Mesendoderm (in vitro differentiated cells): ENCODE measurements at regions not wholly inside any gene's neighbourhood (a gene's known extent, or its start where the extent isn't known, plus 50 kb on each side); places are given as distances from the start of the nearest gene placed in this dataset.

Source experiments
- DNase-seq: peaks from one replicate; pipeline ENCODE4 v3.0.0; 2013
- H2AK5ac ChIP-seq: 2 replicates; pipeline ENCODE4 v1.6.1; 2013; ENCODE audit warnings: low read length, inconsistent platforms
- H2BK120ac ChIP-seq: 2 replicates; pipeline ENCODE4 v1.6.1; 2013; ENCODE audit warnings: low read depth, mild to moderate bottlenecking, low read length, moderate library complexity, mixed read lengths
- H2BK15ac ChIP-seq: replicated peaks from 2 replicates; pipeline ENCODE4 v1.6.1; 2013; ENCODE audit warnings: low read depth, mild to moderate bottlenecking, moderate library complexity
- H2BK5ac ChIP-seq: 2 replicates; pipeline ENCODE4 v1.6.1; 2013; ENCODE audit warnings: low read length, inconsistent platforms
- H3K18ac ChIP-seq: 2 replicates; pipeline ENCODE4 v1.6.1; 2013; ENCODE audit warnings: mild to moderate bottlenecking, low read length, mixed read lengths
- H3K23ac ChIP-seq: one replicate; pipeline ENCODE4 v1.6.1; 2013; ENCODE audit warnings: low read length
- H3K27ac ChIP-seq: 2 replicates; pipeline ENCODE4 v1.5.1; 2013; ENCODE audit warnings: low read depth, mild to moderate bottlenecking, inconsistent platforms, low read length, moderate library complexity
- H3K27me3 ChIP-seq: 2 replicates; pipeline ENCODE4 v1.6.1; 2013; ENCODE audit warnings: low read length, control low read depth, mild to moderate bottlenecking, inconsistent platforms; ENCODE audit not compliant: insufficient read depth, poor library complexity
- H3K36me3 ChIP-seq: 2 replicates; pipeline ENCODE4 v1.6.1; 2013; ENCODE audit warnings: low read length, inconsistent platforms; ENCODE audit not compliant: control insufficient read depth, insufficient read depth
- H3K4ac ChIP-seq: one replicate; pipeline ENCODE4 v1.6.1; 2013; ENCODE audit warnings: low read depth, mild to moderate bottlenecking, low read length, moderate library complexity
- H3K4me1 ChIP-seq: 2 replicates; pipeline ENCODE4 v1.6.1; 2013; ENCODE audit warnings: low read depth, low read length, inconsistent platforms; ENCODE audit not compliant: control insufficient read depth
- H3K4me2 ChIP-seq: 2 replicates; pipeline ENCODE4 v1.6.1; 2013; ENCODE audit warnings: low read length
- H3K4me3 ChIP-seq: 2 replicates; pipeline ENCODE4 v1.5.1; 2013; ENCODE audit warnings: mild to moderate bottlenecking, low read length
- H3K56ac ChIP-seq: one replicate; pipeline ENCODE4 v1.6.1; 2013; ENCODE audit warnings: low read length
- H3K79me1 ChIP-seq: 2 replicates; pipeline ENCODE4 v1.6.1; 2013; ENCODE audit warnings: low read length, inconsistent platforms
- H3K79me2 ChIP-seq: 2 replicates; pipeline ENCODE4 v1.6.1; 2013; ENCODE audit warnings: mild to moderate bottlenecking, low read length; ENCODE audit not compliant: control insufficient read depth, insufficient read depth
- H3K9ac ChIP-seq: 2 replicates; pipeline ENCODE4 v1.6.1; 2013; ENCODE audit warnings: low read length, inconsistent platforms
- H4K5ac ChIP-seq: one replicate; pipeline ENCODE4 v1.6.1; 2013; ENCODE audit warnings: low read length
- H4K8ac ChIP-seq: one replicate; pipeline ENCODE4 v1.6.1; 2013; ENCODE audit warnings: low read depth, mild to moderate bottlenecking, control low read depth, low read length, moderate library complexity
- WGBS: extraction: QIAGEN DNeasy Blood & Tissue Kit; methylation state at CpG from one replicate; pipeline ENCODE4 v1.1.7; 2013; ENCODE audit warnings: low lambda C conversion rate, missing lambda C conversion rate; ENCODE audit not compliant: insufficient coverage; ENCODE audit errors: extremely low coverage; 5-methylcytosine and 5-hydroxymethylcytosine counted together

GRCh38 chr6:26199773-26200764 lies 112.8 kb downstream of the HFE start:
- Histone ChIP-seq H3K79me2 (peaks cover 3% of the 10 kb centered on the region), H3K4me2 (peak overlapping the region; percentile 84), H2BK5ac (peak overlapping the region; percentile 82), H3K4ac (peak overlapping the region; percentile 37), H4K8ac (no peak overlapping the region), H3K79me1 (no peaks in the 10 kb centered on the region), H2BK120ac (no peak overlapping the region), H2AK5ac (no peak overlapping the region), H3K23ac (no peak overlapping the region), H3K27ac (peak overlapping the region; percentile 81), H3K18ac (peak overlapping the region; percentile 72), H4K5ac (no peak overlapping the region), H3K9ac (peak overlapping the region; percentile 95), H3K27me3 (no peaks in the 10 kb centered on the region), H3K36me3 (no peaks in the 10 kb centered on the region), H3K4me1 (no peaks in the 10 kb centered on the region), H3K4me3 (peak overlapping the region; percentile 87), H3K56ac (peak overlapping the region; percentile 96), H2BK15ac (no peak overlapping the region)
- no CpG with 5 or more reads among the region's 20 CpGs for WGBS
- no peak for DNase-seq

GRCh38 chr6:26200918-26201721 lies 113.9 kb downstream of the HFE start:
- Histone ChIP-seq H3K4me1 (no peaks in the 10 kb centered on the region), H3K79me2 (peaks cover 3% of the 10 kb centered on the region), H3K4ac (peak overlapping the region; percentile 44), H3K79me1 (no peaks in the 10 kb centered on the region), H2AK5ac (no peak overlapping the region), H2BK5ac (no peak overlapping the region), H3K36me3 (no peaks in the 10 kb centered on the region), H2BK120ac (no peak overlapping the region), H3K27ac (no peak overlapping the region), H3K56ac (no peak overlapping the region), H2BK15ac (no peak overlapping the region), H3K4me2 (no peak overlapping the region), H3K4me3 (no peak overlapping the region), H3K9ac (no peak overlapping the region), H4K8ac (no peak overlapping the region), H3K27me3 (no peaks in the 10 kb centered on the region), H3K18ac (no peak overlapping the region), H4K5ac (no peak overlapping the region), H3K23ac (no peak overlapping the region)
- no CpG with 5 or more reads among the region's 16 CpGs for WGBS
- DNase-seq: peak; percentile 81

- Histone ChIP-seq H2BK5ac (peak overlapping the region; percentile 90), H3K79me1 (no peaks in the 10 kb centered on the region), H3K56ac (peak overlapping the region; percentile 63), H3K4me3 (no peak overlapping the region), H3K27ac (no peak overlapping the region), H2AK5ac (peak overlapping the region; percentile 60), H4K8ac (no peak overlapping the region), H3K79me2 (no peaks in the 10 kb centered on the region), H3K4me2 (no peak overlapping the region), H3K18ac (no peak overlapping the region), H2BK15ac (no peak overlapping the region), H3K27me3 (no peaks in the 10 kb centered on the region), H3K36me3 (no peaks in the 10 kb centered on the region), H3K4me1 (no peaks in the 10 kb centered on the region), H2BK120ac (peak overlapping the region; percentile 68), H3K4ac (peak overlapping the region; percentile 46), H3K23ac (no peak overlapping the region), H4K5ac (no peak overlapping the region), H3K9ac (peak overlapping the region; percentile 23)
- WGBS: no CpG with 5 or more reads among the region's 6 CpGs
- DNase-seq: no peak
Measured at GRCh38 chr6:26202201-26202611, 115.0 kb downstream of the HFE start.

- Histone ChIP-seq H3K4ac (peak overlapping the region; percentile 37), H3K79me2 (no peaks in the 10 kb centered on the region), H3K18ac (peak overlapping the region; percentile 78), H4K8ac (no peak overlapping the region), H3K23ac (no peak overlapping the region), H3K4me1 (no peaks in the 10 kb centered on the region), H3K79me1 (no peaks in the 10 kb centered on the region), H3K4me3 (no peak overlapping the region), H3K27ac (no peak overlapping the region), H3K36me3 (no peaks in the 10 kb centered on the region), H3K56ac (peak overlapping the region; percentile 80), H3K9ac (peak overlapping the region; percentile 65), H4K5ac (no peak overlapping the region), H2BK120ac (peak overlapping the region; percentile 78), H2BK15ac (peak overlapping the region; percentile 19), H2BK5ac (peak overlapping the region; percentile 16), H3K4me2 (no peak overlapping the region), H3K27me3 (no peaks in the 10 kb centered on the region), H2AK5ac (no peak overlapping the region)
- WGBS: no CpG with 5 or more reads among the region's 8 CpGs
- DNase-seq: no peak
Measured at GRCh38 chr6:26202811-26203583, 115.8 kb downstream of the HFE start.

- no peak overlapping the region for H2BK15ac ChIP-seq
- no peaks in the 10 kb centered on the region for H3K79me1 ChIP-seq
- H2BK5ac ChIP-seq: peak overlapping the region; percentile 6
- peak overlapping the region; percentile 95 for H3K56ac ChIP-seq
- H3K27me3 ChIP-seq: no peaks in the 10 kb centered on the region
- H3K4me1 ChIP-seq: no peaks in the 10 kb centered on the region
- no peaks in the 10 kb centered on the region for H3K36me3 ChIP-seq
- H3K9ac ChIP-seq: peak overlapping the region; percentile 87
- no CpG with 5 or more reads among the region's 53 CpGs for WGBS
- no peak overlapping the region for H2AK5ac ChIP-seq
- DNase-seq: peak; percentile 99
- peak overlapping the region; percentile 62 for H3K4me3 ChIP-seq
- H3K4ac ChIP-seq: peak overlapping the region; percentile 91
- H3K23ac ChIP-seq: no peak overlapping the region
- peak overlapping the region; percentile 77 for H3K27ac ChIP-seq
- no peak overlapping the region for H4K8ac ChIP-seq
- H3K4me2 ChIP-seq: peak overlapping the region; percentile 3
- no peak overlapping the region for H2BK120ac ChIP-seq
- H3K79me2 ChIP-seq: no peaks in the 10 kb centered on the region
- no peak overlapping the region for H4K5ac ChIP-seq
- peak overlapping the region; percentile 99 for H3K18ac ChIP-seq
Measured at GRCh38 chr6:26204332-26205160, 117.3 kb downstream of the HFE start.
